ENCODE measurements at regions not wholly inside any gene's neighbourhood (a gene's known extent, or its start where the extent isn't known, plus 50 kb on each side); places are given as distances from the start of the nearest gene placed in this dataset.

DNA sequence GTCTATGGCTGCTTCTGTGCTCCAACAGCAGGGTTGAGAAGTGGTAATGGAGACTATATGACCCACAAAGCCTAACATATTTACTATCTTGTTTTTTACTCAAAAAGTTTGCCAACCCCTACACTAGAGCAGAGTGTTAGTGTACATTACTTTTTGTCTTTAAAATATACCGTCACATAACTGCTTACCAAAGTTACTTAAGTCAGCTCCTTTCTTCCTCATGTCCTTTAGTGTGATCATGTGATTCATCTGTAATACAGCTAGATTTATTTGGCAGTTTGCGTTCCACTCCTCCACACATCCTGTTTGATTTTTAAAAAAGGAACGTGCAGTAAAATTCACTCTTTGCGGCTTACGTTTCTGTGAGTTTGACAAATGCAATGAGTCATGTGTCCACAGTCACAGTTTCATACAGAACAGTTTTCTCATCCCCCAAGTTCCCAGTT lies 162.4 kb upstream of the GPRIN3 start:
- TF ChIP-seq, protein P1, sequence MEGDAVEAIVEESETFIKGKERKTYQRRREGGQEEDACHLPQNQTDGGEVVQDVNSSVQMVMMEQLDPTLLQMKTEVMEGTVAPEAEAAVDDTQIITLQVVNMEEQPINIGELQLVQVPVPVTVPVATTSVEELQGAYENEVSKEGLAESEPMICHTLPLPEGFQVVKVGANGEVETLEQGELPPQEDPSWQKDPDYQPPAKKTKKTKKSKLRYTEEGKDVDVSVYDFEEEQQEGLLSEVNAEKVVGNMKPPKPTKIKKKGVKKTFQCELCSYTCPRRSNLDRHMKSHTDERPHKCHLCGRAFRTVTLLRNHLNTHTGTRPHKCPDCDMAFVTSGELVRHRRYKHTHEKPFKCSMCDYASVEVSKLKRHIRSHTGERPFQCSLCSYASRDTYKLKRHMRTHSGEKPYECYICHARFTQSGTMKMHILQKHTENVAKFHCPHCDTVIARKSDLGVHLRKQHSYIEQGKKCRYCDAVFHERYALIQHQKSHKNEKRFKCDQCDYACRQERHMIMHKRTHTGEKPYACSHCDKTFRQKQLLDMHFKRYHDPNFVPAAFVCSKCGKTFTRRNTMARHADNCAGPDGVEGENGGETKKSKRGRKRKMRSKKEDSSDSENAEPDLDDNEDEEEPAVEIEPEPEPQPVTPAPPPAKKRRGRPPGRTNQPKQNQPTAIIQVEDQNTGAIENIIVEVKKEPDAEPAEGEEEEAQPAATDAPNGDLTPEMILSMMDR (IDR thresholded peaks at IDR 0.05): no peak
- no peak for TF ChIP-seq EZH2 (IDR thresholded peaks at IDR 0.05; ENCODE audit: borderline replicate concordance, insufficient read depth, low read depth, low read length, poor library complexity, severe bottlenecking)
